ENCODE measurements at regions not wholly inside any gene's neighbourhood (a gene's known extent, or its start where the extent isn't known, plus 50 kb on each side); places are given as distances from the start of the nearest gene placed in this dataset.

DNA sequence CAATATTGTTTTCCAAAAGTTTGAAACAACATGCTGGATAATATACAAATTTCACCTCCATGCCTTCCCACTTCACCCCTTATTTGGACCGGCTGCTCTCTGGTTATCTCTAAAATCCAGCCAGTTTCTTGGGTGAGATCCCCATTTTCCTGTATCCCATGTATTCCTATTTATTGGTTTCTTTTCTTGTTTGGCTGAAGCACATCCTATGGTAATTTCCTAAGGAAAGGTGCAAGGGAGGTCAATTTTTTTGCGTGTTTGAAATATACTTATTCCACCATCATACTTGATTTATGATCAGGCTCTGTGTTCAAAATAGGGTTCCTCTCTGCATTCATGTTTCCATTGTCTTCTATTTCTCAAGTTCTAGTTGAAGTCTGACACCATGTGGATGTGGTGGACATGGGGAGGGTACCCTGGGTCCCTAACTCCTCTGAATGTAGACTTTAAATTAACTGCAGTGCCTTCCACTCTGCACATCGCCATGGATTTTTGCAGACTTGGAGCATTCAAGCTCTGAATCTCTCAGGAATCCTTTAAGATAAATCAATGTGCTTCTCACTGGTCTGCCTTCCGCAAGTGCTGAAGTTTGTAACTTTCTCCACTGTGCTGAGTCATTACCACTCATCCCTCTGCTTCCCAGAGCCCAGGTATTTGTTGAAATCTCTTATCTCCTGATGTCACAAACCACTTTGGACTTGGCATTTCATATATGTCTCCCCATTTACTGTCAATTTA is 52.1 kb upstream of the TLE3 start:
- TF ChIP-seq CTCF (IDR thresholded peaks at IDR 0.05; ENCODE audit: poor library complexity, severe bottlenecking) (no peak), REST (IDR thresholded peaks at IDR 0.05; ENCODE audit: borderline replicate concordance) (no peak), EZH2 (IDR thresholded peaks at IDR 0.05; ENCODE audit: borderline replicate concordance, insufficient read depth, low read length, poor library complexity, severe bottlenecking) (no peak), EP300 (conservative IDR thresholded peaks at IDR 0.05; ENCODE audit: poor library complexity, severe bottlenecking) (no peak), MXI1 (conservative IDR thresholded peaks at IDR 0.05; ENCODE audit: poor library complexity, severe bottlenecking) (no peak), TAF1 (IDR thresholded peaks at IDR 0.05; ENCODE audit: low read depth) (no peak), RAD21 (conservative IDR thresholded peaks at IDR 0.05) (no peak), POLR2AphosphoS5 (IDR thresholded peaks at IDR 0.05) (no peak)

Measured in neural cell (in vitro differentiated cells).